HG03045 (cell line): ENCODE measurements at regions not wholly inside any gene's neighbourhood (a gene's known extent, or its start where the extent isn't known, plus 50 kb on each side); places are given as distances from the start of the nearest gene placed in this dataset.

ENCODE experiments used
- ATAC-seq: cut with Tn5 transposase; IDR thresholded peaks from one replicate; pipeline ENCODE4 v1.9.1; 2021; ENCODE audit warnings: mild to moderate bottlenecking, moderate library complexity; ENCODE audit not compliant: unreplicated experiment

GRCh38 chr20:7378864-7379605 is 561.2 kb downstream of the HAO1 start:
- no peak for ATAC-seq

- no peak for ATAC-seq
These were observed 560.5 kb downstream of the HAO1 start for GRCh38 chr20:7379621-7380220.

GRCh38 chr20:7383216-7383615 is 557.0 kb downstream of the HAO1 start:
- ATAC-seq = no peak

GRCh38 chr20:7387638-7388193 is 552.5 kb downstream of the HAO1 start:
- no peak for ATAC-seq

GRCh38 chr20:7389216-7389615 is 551.0 kb downstream of the HAO1 start:
- no peak for ATAC-seq

- ATAC-seq = no peak
These were observed 547.6 kb downstream of the HAO1 start for GRCh38 chr20:7392542-7393206.

- ATAC-seq = no peak
These were observed 541.1 kb downstream of the HAO1 start for GRCh38 chr20:7399114-7399513.

- no peak for ATAC-seq
These were observed 540.7 kb downstream of the HAO1 start for GRCh38 chr20:7399575-7399974.

GRCh38 chr20:7406671-7407070 is 533.6 kb downstream of the HAO1 start:
- no peak for ATAC-seq

- ATAC-seq = no peak
These were observed 530.1 kb downstream of the HAO1 start for GRCh38 chr20:7410150-7410549.

- no peak for ATAC-seq
These were observed 529.2 kb downstream of the HAO1 start for GRCh38 chr20:7411075-7411474.

GRCh38 chr20:7415427-7415826 is 524.8 kb downstream of the HAO1 start:
- no peak for ATAC-seq

GRCh38 chr20:7416382-7416781 is 523.9 kb downstream of the HAO1 start:
- no peak for ATAC-seq

GRCh38 chr20:7420345-7420744 is 519.9 kb downstream of the HAO1 start:
- ATAC-seq = no peak

GRCh38 chr20:7426890-7427496 is 513.3 kb downstream of the HAO1 start:
- ATAC-seq = no peak

GRCh38 chr20:7428946-7429345 is 511.3 kb downstream of the HAO1 start:
- ATAC-seq = no peak

GRCh38 chr20:7432612-7433011 is 507.6 kb downstream of the HAO1 start:
- ATAC-seq = no peak

- ATAC-seq = no peak
These were observed 502.9 kb downstream of the HAO1 start for GRCh38 chr20:7437311-7437710.

- no peak for ATAC-seq
These were observed 491.0 kb downstream of the HAO1 start for GRCh38 chr20:7449269-7449668.

- no peak for ATAC-seq
These were observed 487.4 kb downstream of the HAO1 start for GRCh38 chr20:7452890-7453289.

GRCh38 chr20:7454047-7454446 is 486.2 kb downstream of the HAO1 start:
- ATAC-seq = no peak
